ENCODE measurements at regions not wholly inside any gene's neighbourhood (a gene's known extent, or its start where the extent isn't known, plus 50 kb on each side); places are given as distances from the start of the nearest gene placed in this dataset.

- no peak for TF ChIP-seq TFCP2L1 (CRISPR knock-in tag; IDR thresholded peaks at IDR 0.05)
These were observed 80.9 kb downstream of the ZNF280B start (continued) for GRCh38 chr22:22427542-22428065.

GRCh38 chr22:22428222-22429098, 80.1 kb downstream of the ZNF280B start:
- no peaks in the 10 kb centered on the region for H3K9me3 ChIP-seq
- ATAC-seq (no peak), DNase-seq (ENCODE audit: low read depth in 1 of 2, low spot score in 1 of 2) (no peak), FAIRE-seq (no peak)
- TF ChIP-seq POLR2A (IDR thresholded peaks at IDR 0.05; ENCODE audit: low read length): no peak
- TF ChIP-seq POLR2AphosphoS2 (conservative IDR thresholded peaks at IDR 0.05; ENCODE audit: low read length): no peak
- no peak for TF ChIP-seq CHD4 (IDR thresholded peaks at IDR 0.05; ENCODE audit: borderline replicate concordance)
- TF ChIP-seq, protein P1, sequence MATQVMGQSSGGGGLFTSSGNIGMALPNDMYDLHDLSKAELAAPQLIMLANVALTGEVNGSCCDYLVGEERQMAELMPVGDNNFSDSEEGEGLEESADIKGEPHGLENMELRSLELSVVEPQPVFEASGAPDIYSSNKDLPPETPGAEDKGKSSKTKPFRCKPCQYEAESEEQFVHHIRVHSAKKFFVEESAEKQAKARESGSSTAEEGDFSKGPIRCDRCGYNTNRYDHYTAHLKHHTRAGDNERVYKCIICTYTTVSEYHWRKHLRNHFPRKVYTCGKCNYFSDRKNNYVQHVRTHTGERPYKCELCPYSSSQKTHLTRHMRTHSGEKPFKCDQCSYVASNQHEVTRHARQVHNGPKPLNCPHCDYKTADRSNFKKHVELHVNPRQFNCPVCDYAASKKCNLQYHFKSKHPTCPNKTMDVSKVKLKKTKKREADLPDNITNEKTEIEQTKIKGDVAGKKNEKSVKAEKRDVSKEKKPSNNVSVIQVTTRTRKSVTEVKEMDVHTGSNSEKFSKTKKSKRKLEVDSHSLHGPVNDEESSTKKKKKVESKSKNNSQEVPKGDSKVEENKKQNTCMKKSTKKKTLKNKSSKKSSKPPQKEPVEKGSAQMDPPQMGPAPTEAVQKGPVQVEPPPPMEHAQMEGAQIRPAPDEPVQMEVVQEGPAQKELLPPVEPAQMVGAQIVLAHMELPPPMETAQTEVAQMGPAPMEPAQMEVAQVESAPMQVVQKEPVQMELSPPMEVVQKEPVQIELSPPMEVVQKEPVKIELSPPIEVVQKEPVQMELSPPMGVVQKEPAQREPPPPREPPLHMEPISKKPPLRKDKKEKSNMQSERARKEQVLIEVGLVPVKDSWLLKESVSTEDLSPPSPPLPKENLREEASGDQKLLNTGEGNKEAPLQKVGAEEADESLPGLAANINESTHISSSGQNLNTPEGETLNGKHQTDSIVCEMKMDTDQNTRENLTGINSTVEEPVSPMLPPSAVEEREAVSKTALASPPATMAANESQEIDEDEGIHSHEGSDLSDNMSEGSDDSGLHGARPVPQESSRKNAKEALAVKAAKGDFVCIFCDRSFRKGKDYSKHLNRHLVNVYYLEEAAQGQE (IDR thresholded peaks at IDR 0.05): no peak
- TF ChIP-seq, protein P2, sequence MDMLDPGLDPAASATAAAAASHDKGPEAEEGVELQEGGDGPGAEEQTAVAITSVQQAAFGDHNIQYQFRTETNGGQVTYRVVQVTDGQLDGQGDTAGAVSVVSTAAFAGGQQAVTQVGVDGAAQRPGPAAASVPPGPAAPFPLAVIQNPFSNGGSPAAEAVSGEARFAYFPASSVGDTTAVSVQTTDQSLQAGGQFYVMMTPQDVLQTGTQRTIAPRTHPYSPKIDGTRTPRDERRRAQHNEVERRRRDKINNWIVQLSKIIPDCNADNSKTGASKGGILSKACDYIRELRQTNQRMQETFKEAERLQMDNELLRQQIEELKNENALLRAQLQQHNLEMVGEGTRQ (IDR thresholded peaks at IDR 0.05): no peak
- TF ChIP-seq RFX5 (IDR thresholded peaks at IDR 0.05): no peak
- ChIA-PET CTCF (interaction anchor here (1.2 kb wide), 1 partner anchor 527 kb away, joined by 3 read pairs; no protein-coding TSS in a partner anchor), POLR2A (no interaction called here)
- WGBS (ENCODE audit: missing lambda C conversion rate): 17% methylated on average over 5 of the region's 8 CpGs
- no peak overlapping the region for H3K27ac ChIP-seq
- H3K4me3 ChIP-seq: no peak overlapping the region
- H3K4me1 ChIP-seq: no peaks in the 10 kb centered on the region
- no peak overlapping the region for H3K4me2 ChIP-seq

GRCh38 chr22:22429369-22430108, 79.0 kb downstream of the ZNF280B start:
- H3K4me2 ChIP-seq: no peak overlapping the region
- CTCF ChIA-PET: interaction anchor here (1.1 to 3.9 kb wide), 5 partner anchors 8 to 525 kb away, joined by 3 to 30 read pairs (median 11); no protein-coding TSS in a partner anchor
- DNase-seq (ENCODE audit: low read depth in 1 of 2, low spot score in 1 of 2) (no peak), FAIRE-seq (no peak), ATAC-seq (no peak)
- no peak overlapping the region for H3K27ac ChIP-seq
- H3K4me1 ChIP-seq: no peaks in the 10 kb centered on the region
- POLR2A ChIA-PET: no interaction called here
- H3K9me3 ChIP-seq: no peaks in the 10 kb centered on the region
- TF ChIP-seq, protein P3, sequence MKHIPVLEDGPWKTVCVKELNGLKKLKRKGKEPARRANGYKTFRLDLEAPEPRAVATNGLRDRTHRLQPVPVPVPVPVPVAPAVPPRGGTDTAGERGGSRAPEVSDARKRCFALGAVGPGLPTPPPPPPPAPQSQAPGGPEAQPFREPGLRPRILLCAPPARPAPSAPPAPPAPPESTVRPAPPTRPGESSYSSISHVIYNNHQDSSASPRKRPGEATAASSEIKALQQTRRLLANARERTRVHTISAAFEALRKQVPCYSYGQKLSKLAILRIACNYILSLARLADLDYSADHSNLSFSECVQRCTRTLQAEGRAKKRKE (CRISPR knock-in tag; IDR thresholded peaks at IDR 0.05; ENCODE audit: low read depth): no peak
- TF ChIP-seq ZFP36 (IDR thresholded peaks at IDR 0.05; ENCODE audit: borderline replicate concordance, partially characterized antibody) (no peak), RARB (CRISPR knock-in tag; IDR thresholded peaks at IDR 0.05) (no peak), JUNB (IDR thresholded peaks at IDR 0.05) (no peak), FOSL2 (IDR thresholded peaks at IDR 0.05) (no peak), FOSL2 (CRISPR knock-in tag; IDR thresholded peaks at IDR 0.05) (no peak), POLR2A (IDR thresholded peaks at IDR 0.05; ENCODE audit: low read length) (no peak), HOXB13 (CRISPR knock-in tag; IDR thresholded peaks at IDR 0.05; ENCODE audit: low read depth) (no peak), CBX2 (IDR thresholded peaks at IDR 0.05; ENCODE audit: borderline replicate concordance, low read depth) (no peak), EP300 (IDR thresholded peaks at IDR 0.05) (no peak)
- WGBS (ENCODE audit: missing lambda C conversion rate): 19% methylated on average over 6 of the region's 6 CpGs
- H3K4me3 ChIP-seq: no peak overlapping the region

Measured in A549 (cell line).